Renal cortex interstitium (tissue), 11 donors: ENCODE measurements at regions not wholly inside any gene's neighbourhood (a gene's known extent, or its start where the extent isn't known, plus 50 kb on each side); places are given as distances from the start of the nearest gene placed in this dataset.
A peak's percentile ranks its signal among the peaks of the same experiment; 100 is the strongest.

Source experiments
- DNase-seq, 11 donors: peaks; one replicate each; pipeline ENCODE4 v3.0.0-alpha.2; 2013; ENCODE audit warnings: low read depth in 9 of 11, low spot score in 4 of 11; ENCODE audit errors: extremely low read depth in 1 of 11

- DNase-seq, result no peak
These were observed 336.0 kb upstream of the ZFHX3 start for GRCh38 chr16:73383988-73384365.

- DNase-seq, result no peak
These were observed 335.5 kb upstream of the ZFHX3 start for GRCh38 chr16:73383195-73383987.

- no peak for DNase-seq
These were observed 330.5 kb upstream of the ZFHX3 start for GRCh38 chr16:73378471-73378870.

GRCh38 chr16:73371584-73372319 lies 323.8 kb upstream of the ZFHX3 start:
- DNase-seq, result no peak

- DNase-seq, result no peak
These were observed 321.9 kb upstream of the ZFHX3 start for GRCh38 chr16:73369851-73370250.

GRCh38 chr16:73368715-73369114 lies 320.8 kb upstream of the ZFHX3 start:
- no peak for DNase-seq

GRCh38 chr16:73365016-73365551 lies 317.2 kb upstream of the ZFHX3 start:
- peak in 2 of 11 donors; percentile 17 to 27 for DNase-seq

- DNase-seq, result no peak
These were observed 316.5 kb upstream of the ZFHX3 start for GRCh38 chr16:73364413-73364812.

- DNase-seq, result no peak
These were observed 313.1 kb upstream of the ZFHX3 start for GRCh38 chr16:73361061-73361460.

- no peak for DNase-seq
These were observed 308.6 kb upstream of the ZFHX3 start for GRCh38 chr16:73356401-73357079.

- no peak for DNase-seq
These were observed 308.1 kb upstream of the ZFHX3 start for GRCh38 chr16:73355981-73356380.

- DNase-seq, result no peak
These were observed 306.5 kb upstream of the ZFHX3 start for GRCh38 chr16:73354434-73354833.

GRCh38 chr16:73350707-73351452 lies 303.0 kb upstream of the ZFHX3 start:
- no peak for DNase-seq

- no peak for DNase-seq
These were observed 299.8 kb upstream of the ZFHX3 start for GRCh38 chr16:73347500-73348375.

- DNase-seq, result no peak
These were observed 291.9 kb upstream of the ZFHX3 start for GRCh38 chr16:73339821-73340220.

- no peak for DNase-seq
These were observed 289.7 kb upstream of the ZFHX3 start for GRCh38 chr16:73337373-73338296.
